Ectodermal cell (in vitro differentiated cells): ENCODE measurements at regions not wholly inside any gene's neighbourhood (a gene's known extent, or its start where the extent isn't known, plus 50 kb on each side); places are given as distances from the start of the nearest gene placed in this dataset.

Source experiments
- H3K27ac ChIP-seq: 2 replicates; pipeline ENCODE4 v1.7.0; 2013; ENCODE audit warnings: mild to moderate bottlenecking, low read depth, low read length; ENCODE audit not compliant: insufficient read depth, poor library complexity, severe bottlenecking
- H3K27me3 ChIP-seq: 2 replicates; pipeline ENCODE4 v1.7.0; 2013; ENCODE audit warnings: mild to moderate bottlenecking, low read length; ENCODE audit not compliant: insufficient read depth, control insufficient read depth, poor library complexity, severe bottlenecking
- H3K36me3 ChIP-seq: one replicate; pipeline ENCODE4 v1.7.0; 2013; ENCODE audit warnings: low read length; ENCODE audit not compliant: control insufficient read depth, insufficient read depth
- H3K4me1 ChIP-seq: one replicate; pipeline ENCODE4 v1.7.0; 2013; ENCODE audit warnings: low read length; ENCODE audit not compliant: control insufficient read depth, insufficient read depth
- H3K4me3 ChIP-seq: 2 replicates; pipeline ENCODE4 v1.7.0; 2013; ENCODE audit warnings: low read depth, low read length, control low read depth; ENCODE audit not compliant: insufficient read depth
- H3K9me3 ChIP-seq: 2 replicates; pipeline ENCODE4 v1.7.0; 2013; ENCODE audit warnings: mild to moderate bottlenecking, low read length, moderate library complexity; ENCODE audit not compliant: control insufficient read depth
- WGBS, 2 experiments: methylation state at CpG; one replicate each; pipeline ENCODE4 v1.1.7; 2013; ENCODE audit warnings: missing lambda C conversion rate in 2 of 2; 5-methylcytosine and 5-hydroxymethylcytosine counted together

GRCh38 chr15:67907184-67907723 is 67.4 kb upstream of the RNU6-1 start:
- H3K27me3 ChIP-seq: no peaks in the 10 kb centered on the region
- no peaks in the 10 kb centered on the region for H3K4me1 ChIP-seq
- H3K27ac ChIP-seq: no peak overlapping the region
- H3K9me3 ChIP-seq: no peaks in the 10 kb centered on the region
- no peaks in the 10 kb centered on the region for H3K36me3 ChIP-seq
- H3K4me3 ChIP-seq: no peak overlapping the region
- 91 to 95% methylated on average over 2 of the region's 2 CpGs for WGBS, 2 experiments

- Histone ChIP-seq H3K9me3 (no peaks in the 10 kb centered on the region), H3K4me1 (no peaks in the 10 kb centered on the region), H3K27ac (no peak overlapping the region), H3K4me3 (no peak overlapping the region), H3K36me3 (no peaks in the 10 kb centered on the region), H3K27me3 (no peaks in the 10 kb centered on the region)
- 90 to 92% methylated on average over 2 of the region's 2 CpGs for WGBS, 2 experiments
Observed at GRCh38 chr15:67908756-67909155, 68.9 kb upstream of the RNU6-1 start.

GRCh38 chr15:67911727-67912126 is 71.9 kb upstream of the RNU6-1 start:
- 0% methylated on average over 1 of the region's 1 CpG; no CpG with 5 or more reads in 1 of the 2 experiments for WGBS, 2 experiments
- Histone ChIP-seq H3K4me1 (peaks cover 21% of the 10 kb centered on the region), H3K27ac (no peak overlapping the region), H3K36me3 (no peaks in the 10 kb centered on the region), H3K4me3 (no peak overlapping the region), H3K9me3 (no peaks in the 10 kb centered on the region), H3K27me3 (no peaks in the 10 kb centered on the region)

- Histone ChIP-seq H3K9me3 (no peaks in the 10 kb centered on the region), H3K27ac (no peak overlapping the region), H3K4me3 (no peak overlapping the region), H3K36me3 (no peaks in the 10 kb centered on the region), H3K27me3 (no peaks in the 10 kb centered on the region), H3K4me1 (peaks cover 21% of the 10 kb centered on the region)
- WGBS, 2 experiments: 90 to 94% methylated on average over 1 of the region's 1 CpG
Observed at GRCh38 chr15:67914028-67914427, 74.2 kb upstream of the RNU6-1 start.

- no peaks in the 10 kb centered on the region for H3K27me3 ChIP-seq
- H3K9me3 ChIP-seq: no peaks in the 10 kb centered on the region
- no peaks in the 10 kb centered on the region for H3K36me3 ChIP-seq
- peak overlapping the region; percentile 70 for H3K27ac ChIP-seq
- no peak overlapping the region for H3K4me3 ChIP-seq
- WGBS, 2 experiments: 38 to 46% methylated on average over 6 of the region's 6 CpGs
- H3K4me1 ChIP-seq: peaks cover 21% of the 10 kb centered on the region
Observed at GRCh38 chr15:67914537-67915460, 75.0 kb upstream of the RNU6-1 start.

GRCh38 chr15:67915461-67916374 is 75.9 kb upstream of the RNU6-1 start:
- H3K27me3 ChIP-seq: no peaks in the 10 kb centered on the region
- H3K4me3 ChIP-seq: no peak overlapping the region
- peak overlapping the region; percentile 70 for H3K27ac ChIP-seq
- H3K4me1 ChIP-seq: peaks cover 21% of the 10 kb centered on the region
- no peaks in the 10 kb centered on the region for H3K9me3 ChIP-seq
- H3K36me3 ChIP-seq: no peaks in the 10 kb centered on the region
- WGBS, 2 experiments: 44 to 59% methylated on average over 7 of the region's 7 CpGs

GRCh38 chr15:67916565-67916964 is 76.7 kb upstream of the RNU6-1 start:
- H3K9me3 ChIP-seq: no peaks in the 10 kb centered on the region
- H3K27me3 ChIP-seq: no peaks in the 10 kb centered on the region
- peaks cover 21% of the 10 kb centered on the region for H3K4me1 ChIP-seq
- no peaks in the 10 kb centered on the region for H3K36me3 ChIP-seq
- 0 to 48% methylated on average over 1 to 2 of the region's 2 CpGs for WGBS, 2 experiments
- no peak overlapping the region for H3K4me3 ChIP-seq
- no peak overlapping the region for H3K27ac ChIP-seq

GRCh38 chr15:67917037-67917436 is 77.2 kb upstream of the RNU6-1 start:
- peaks cover 21% of the 10 kb centered on the region for H3K4me1 ChIP-seq
- 93 to 97% methylated on average over 2 to 4 of the region's 4 CpGs for WGBS, 2 experiments
- H3K27ac ChIP-seq: no peak overlapping the region

GRCh38 chr15:67917636-67918035 is 77.8 kb upstream of the RNU6-1 start:
- Histone ChIP-seq H3K27me3 (no peaks in the 10 kb centered on the region), H3K27ac (no peak overlapping the region), H3K4me3 (no peak overlapping the region), H3K36me3 (no peaks in the 10 kb centered on the region), H3K4me1 (peaks cover 21% of the 10 kb centered on the region), H3K9me3 (no peaks in the 10 kb centered on the region)
- WGBS, 2 experiments: 60 to 76% methylated on average over 1 of the region's 1 CpG

More at GRCh38 chr15:67917037-67917436, 77.2 kb upstream of the RNU6-1 start:
- Histone ChIP-seq H3K27me3 (no peaks in the 10 kb centered on the region), H3K9me3 (no peaks in the 10 kb centered on the region), H3K36me3 (no peaks in the 10 kb centered on the region), H3K4me3 (no peak overlapping the region)
